ENCODE measurements at regions not wholly inside any gene's neighbourhood (a gene's known extent, or its start where the extent isn't known, plus 50 kb on each side); places are given as distances from the start of the nearest gene placed in this dataset.

- no peak for TF ChIP-seq CTCF (IDR thresholded peaks at IDR 0.05)
- Histone ChIP-seq H3K4me1 (ENCODE audit: control insufficient read depth in 1 of 2, low read depth in 2 of 2) (no peaks in the 10 kb centered on the region), H3K27ac (no peak overlapping the region), H3K9me3 (no peaks in the 10 kb centered on the region), H3K36me3 (no peaks in the 10 kb centered on the region), H3K4me3 (no peak overlapping the region), H3K27me3 (replicated peaks; ENCODE audit: insufficient read depth) (no peaks in the 10 kb centered on the region)
- DNase-seq (ENCODE audit: low spot score) (no peak), ATAC-seq (ENCODE audit: insufficient number of reproducible peaks, low FRiP score, low read depth) (no peak)
These were observed 62.4 kb upstream of the TNFSF18 start for GRCh38 chr1:173113015-173113741.

GRCh38 chr1:173112129-173112528 lies 61.4 kb upstream of the TNFSF18 start:
- Histone ChIP-seq H3K27me3 (replicated peaks; ENCODE audit: insufficient read depth) (no peaks in the 10 kb centered on the region), H3K4me1 (ENCODE audit: control insufficient read depth in 1 of 2, low read depth in 2 of 2) (no peaks in the 10 kb centered on the region), H3K9me3 (peaks cover 3% of the 10 kb centered on the region), H3K36me3 (no peaks in the 10 kb centered on the region), H3K27ac (no peak overlapping the region), H3K4me3 (no peak overlapping the region)
- no peak for TF ChIP-seq CTCF (IDR thresholded peaks at IDR 0.05)
- DNase-seq (ENCODE audit: low spot score) (no peak), ATAC-seq (ENCODE audit: insufficient number of reproducible peaks, low FRiP score, low read depth) (no peak)

- H3K36me3 ChIP-seq = no peaks in the 10 kb centered on the region
- peaks cover 3% of the 10 kb centered on the region for H3K9me3 ChIP-seq
- TF ChIP-seq CTCF (IDR thresholded peaks at IDR 0.05) = no peak
- no peak overlapping the region for H3K4me3 ChIP-seq
- H3K4me1 ChIP-seq (ENCODE audit: control insufficient read depth in 1 of 2, low read depth in 2 of 2) = no peaks in the 10 kb centered on the region
- no peaks in the 10 kb centered on the region for H3K27me3 ChIP-seq (replicated peaks; ENCODE audit: insufficient read depth)
- no peak for ATAC-seq (ENCODE audit: insufficient number of reproducible peaks, low FRiP score, low read depth)
- H3K27ac ChIP-seq = no peak overlapping the region
- no peak for DNase-seq (ENCODE audit: low spot score)
These were observed 57.0 kb upstream of the TNFSF18 start for GRCh38 chr1:173107696-173108095.

GRCh38 chr1:173103006-173103405 lies 52.3 kb upstream of the TNFSF18 start:
- Histone ChIP-seq H3K27me3 (replicated peaks; ENCODE audit: insufficient read depth) (no peaks in the 10 kb centered on the region), H3K27ac (no peak overlapping the region), H3K9me3 (peaks cover 2% of the 10 kb centered on the region), H3K4me3 (no peak overlapping the region), H3K36me3 (no peaks in the 10 kb centered on the region), H3K4me1 (ENCODE audit: control insufficient read depth in 1 of 2, low read depth in 2 of 2) (no peaks in the 10 kb centered on the region)
- DNase-seq (ENCODE audit: low spot score) = no peak
- TF ChIP-seq CTCF (IDR thresholded peaks at IDR 0.05) = no peak
- no peak for ATAC-seq (ENCODE audit: insufficient number of reproducible peaks, low FRiP score, low read depth)

GRCh38 chr1:173101589-173101988 lies 50.8 kb upstream of the TNFSF18 start:
- no peaks in the 10 kb centered on the region for H3K27me3 ChIP-seq (replicated peaks; ENCODE audit: insufficient read depth)
- H3K4me3 ChIP-seq = no peak overlapping the region
- H3K27ac ChIP-seq = no peak overlapping the region
- no peak for TF ChIP-seq CTCF (IDR thresholded peaks at IDR 0.05)
- no peak for ATAC-seq (ENCODE audit: insufficient number of reproducible peaks, low FRiP score, low read depth)
- no peaks in the 10 kb centered on the region for H3K4me1 ChIP-seq (ENCODE audit: control insufficient read depth in 1 of 2, low read depth in 2 of 2)
- no peak for DNase-seq (ENCODE audit: low spot score)
- no peaks in the 10 kb centered on the region for H3K9me3 ChIP-seq
- H3K36me3 ChIP-seq = no peaks in the 10 kb centered on the region

Data from thoracic aorta (tissue), 2 donors.